ENCODE measurements at regions not wholly inside any gene's neighbourhood (a gene's known extent, or its start where the extent isn't known, plus 50 kb on each side); places are given as distances from the start of the nearest gene placed in this dataset.

- Histone ChIP-seq H3K9ac (ENCODE audit: low read depth, low read length, poor library complexity, severe bottlenecking) (no peak overlapping the region), H3K27me3 (ENCODE audit: insufficient read depth, low read length, poor library complexity, severe bottlenecking) (no peaks in the 10 kb centered on the region), H3K4me1 (ENCODE audit: insufficient read depth, low read length, poor library complexity, severe bottlenecking) (no peaks in the 10 kb centered on the region), H3K79me2 (ENCODE audit: insufficient read depth, low read length) (no peaks in the 10 kb centered on the region), H4K20me1 (ENCODE audit: insufficient read depth, low read length, poor library complexity, severe bottlenecking) (no peaks in the 10 kb centered on the region), H3K9me3 (ENCODE audit: insufficient read depth, low read depth, low read length) (no peaks in the 10 kb centered on the region; the same call in 1 of the 2 replicates), H3K9me2 (replicated peaks; ENCODE audit: low read depth, low read length) (no peaks in the 10 kb centered on the region), H3K4me3 (ENCODE audit: low read length, poor library complexity, severe bottlenecking) (no peak overlapping the region), H3K36me3 (ENCODE audit: insufficient read depth, low read length) (no peaks in the 10 kb centered on the region), H3K4me2 (ENCODE audit: low read depth, low read length, poor library complexity, severe bottlenecking) (no peak overlapping the region), H2AFZ (ENCODE audit: low read length) (no peak overlapping the region), H3F3A (ENCODE audit: low read depth) (no peaks in the 10 kb centered on the region)
- no peak for TF ChIP-seq EZH2phosphoT487 (IDR thresholded peaks at IDR 0.05; ENCODE audit: borderline replicate concordance)
- no peak for TF ChIP-seq CTCF (conservative IDR thresholded peaks at IDR 0.05; ENCODE audit: low read length)
Measured at GRCh38 chr20:17066902-17067301, 159.9 kb upstream of the PCSK2 start.

GRCh38 chr20:17068084-17068711, 158.6 kb upstream of the PCSK2 start:
- no peak overlapping the region for H3K4me2 ChIP-seq (ENCODE audit: low read depth, low read length, poor library complexity, severe bottlenecking)
- no peak overlapping the region for H3K4me3 ChIP-seq (ENCODE audit: low read length, poor library complexity, severe bottlenecking)
- H3K36me3 ChIP-seq (ENCODE audit: insufficient read depth, low read length), result no peaks in the 10 kb centered on the region
- H3K79me2 ChIP-seq (ENCODE audit: insufficient read depth, low read length), result no peaks in the 10 kb centered on the region
- TF ChIP-seq EZH2phosphoT487 (IDR thresholded peaks at IDR 0.05; ENCODE audit: borderline replicate concordance), result no peak
- TF ChIP-seq CTCF (conservative IDR thresholded peaks at IDR 0.05; ENCODE audit: low read length), result no peak
- H3K9me3 ChIP-seq (ENCODE audit: insufficient read depth, low read depth, low read length), result no peaks in the 10 kb centered on the region; the same call in 1 of the 2 replicates
- H3K9ac ChIP-seq (ENCODE audit: low read depth, low read length, poor library complexity, severe bottlenecking), result no peak overlapping the region
- no peaks in the 10 kb centered on the region for H3K27me3 ChIP-seq (ENCODE audit: insufficient read depth, low read length, poor library complexity, severe bottlenecking)
- H4K20me1 ChIP-seq (ENCODE audit: insufficient read depth, low read length, poor library complexity, severe bottlenecking), result no peaks in the 10 kb centered on the region
- H3K9me2 ChIP-seq (replicated peaks; ENCODE audit: low read depth, low read length), result no peaks in the 10 kb centered on the region
- no peaks in the 10 kb centered on the region for H3K4me1 ChIP-seq (ENCODE audit: insufficient read depth, low read length, poor library complexity, severe bottlenecking)
- H2AFZ ChIP-seq (ENCODE audit: low read length), result no peak overlapping the region
- H3F3A ChIP-seq (ENCODE audit: low read depth), result no peaks in the 10 kb centered on the region

GRCh38 chr20:17077030-17077429, 149.8 kb upstream of the PCSK2 start:
- Histone ChIP-seq H3K79me2 (ENCODE audit: insufficient read depth, low read length) (no peaks in the 10 kb centered on the region), H3F3A (ENCODE audit: low read depth) (no peaks in the 10 kb centered on the region), H3K9ac (ENCODE audit: low read depth, low read length, poor library complexity, severe bottlenecking) (no peak overlapping the region), H3K36me3 (ENCODE audit: insufficient read depth, low read length) (no peaks in the 10 kb centered on the region), H3K9me3 (ENCODE audit: insufficient read depth, low read depth, low read length) (no peaks in the 10 kb centered on the region), H3K4me1 (ENCODE audit: insufficient read depth, low read length, poor library complexity, severe bottlenecking) (no peaks in the 10 kb centered on the region), H3K27me3 (ENCODE audit: insufficient read depth, low read length, poor library complexity, severe bottlenecking) (no peaks in the 10 kb centered on the region), H4K20me1 (ENCODE audit: insufficient read depth, low read length, poor library complexity, severe bottlenecking) (no peaks in the 10 kb centered on the region), H3K4me3 (ENCODE audit: low read length, poor library complexity, severe bottlenecking) (no peak overlapping the region), H3K4me2 (ENCODE audit: low read depth, low read length, poor library complexity, severe bottlenecking) (no peak overlapping the region), H2AFZ (ENCODE audit: low read length) (no peak overlapping the region), H3K9me2 (replicated peaks; ENCODE audit: low read depth, low read length) (no peaks in the 10 kb centered on the region)
- TF ChIP-seq CTCF (conservative IDR thresholded peaks at IDR 0.05; ENCODE audit: low read length), result no peak
